Peyer's patch (tissue), 4 donors: ENCODE measurements at regions not wholly inside any gene's neighbourhood (a gene's known extent, or its start where the extent isn't known, plus 50 kb on each side); places are given as distances from the start of the nearest gene placed in this dataset.

Source experiments
- CTCF ChIP-seq, 6 experiments: fragments of 450-650 bp in 4 of 6; fragments of 200-600 bp in 2 of 6; sonication (generic) in 1 of 6; IDR thresholded peaks; one replicate each; pipeline ENCODE4 v1.5.1; 2017 to 2019; ENCODE audit warnings: antibody characterized with exemption in 6 of 6, mild to moderate bottlenecking in 3 of 6, moderate library complexity in 1 of 6
- POLR2A ChIP-seq, 2 donors: fragments of 450-650 bp; IDR thresholded peaks; one replicate each; pipeline ENCODE4 v1.5.1; 2017; ENCODE audit warnings: antibody characterized with exemption in 2 of 2, mild to moderate bottlenecking in 2 of 2, moderate library complexity in 2 of 2

GRCh38 chr7:110386006-110386405 is 704.9 kb upstream of the LRRN3 start:
- no peak for TF ChIP-seq CTCF (IDR thresholded peaks at IDR 0.05)
- TF ChIP-seq POLR2A (IDR thresholded peaks at IDR 0.05): no peak
